SK-N-SH (cell line): ENCODE measurements at regions not wholly inside any gene's neighbourhood (a gene's known extent, or its start where the extent isn't known, plus 50 kb on each side); places are given as distances from the start of the nearest gene placed in this dataset.
"Not testable (repeated sequence)": the region's sequence is repeated elsewhere in the genome, so short reads cannot be mapped to it uniquely, and the experiment has no call there.

Experiments used
- EP300 ChIP-seq, 2 experiments: IDR thresholded peaks; 2 replicates each; pipeline versions ENCODE4 v1.4.0 to v1.6.1; 2012; ENCODE audit warnings: borderline replicate concordance in 1 of 2, low read depth in 1 of 2, low read length in 1 of 2
- POLR2AphosphoS5 ChIP-seq: IDR thresholded peaks from 2 replicates; pipeline ENCODE4 v1.6.1; 2012; ENCODE audit warnings: low read depth, low read length
- YY1 ChIP-seq: IDR thresholded peaks from 2 replicates; pipeline ENCODE4 v1.4.0; 2012; ENCODE audit warnings: low read depth, mild to moderate bottlenecking
- TF ChIP-seq, protein P1 (sequence below): IDR thresholded peaks from 2 replicates; pipeline ENCODE4 v1.4.0; 2012; ENCODE audit warnings: low read depth, borderline replicate concordance
- TF ChIP-seq, protein P2 (sequence below): fragments of 200-600 bp; sonication (generic); IDR thresholded peaks from 2 replicates; pipeline ENCODE4 v1.6.1; 2017; ENCODE audit warnings: antibody characterized with exemption, mild to moderate bottlenecking, moderate library complexity
- TF ChIP-seq, protein P3 (sequence below): IDR thresholded peaks from 2 replicates; pipeline ENCODE4 v1.4.0; 2012; ENCODE audit warnings: low read depth, borderline replicate concordance

DNA sequence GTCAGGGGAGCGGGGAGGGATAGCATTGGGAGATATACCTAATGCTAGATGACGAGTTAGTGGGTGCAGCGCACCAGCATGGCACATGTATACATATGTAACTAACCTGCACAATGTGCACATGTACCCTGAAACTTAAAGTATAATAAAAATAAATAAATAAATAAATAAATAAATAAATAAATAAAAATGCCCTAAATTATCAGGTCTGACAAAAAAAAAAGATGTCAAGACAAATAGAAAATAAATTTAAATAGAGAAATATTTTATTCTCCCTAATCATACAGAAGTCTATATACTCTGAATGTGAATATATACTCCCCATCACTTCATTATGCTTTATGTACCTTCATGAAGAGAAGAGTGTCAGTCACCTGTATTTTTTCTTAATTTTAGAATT, 420.0 kb upstream of the PTCHD4 start:
- TF ChIP-seq, protein P1, sequence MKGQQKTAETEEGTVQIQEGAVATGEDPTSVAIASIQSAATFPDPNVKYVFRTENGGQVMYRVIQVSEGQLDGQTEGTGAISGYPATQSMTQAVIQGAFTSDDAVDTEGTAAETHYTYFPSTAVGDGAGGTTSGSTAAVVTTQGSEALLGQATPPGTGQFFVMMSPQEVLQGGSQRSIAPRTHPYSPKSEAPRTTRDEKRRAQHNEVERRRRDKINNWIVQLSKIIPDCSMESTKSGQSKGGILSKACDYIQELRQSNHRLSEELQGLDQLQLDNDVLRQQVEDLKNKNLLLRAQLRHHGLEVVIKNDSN: not testable (repeated sequence)
- TF ChIP-seq, protein P2, sequence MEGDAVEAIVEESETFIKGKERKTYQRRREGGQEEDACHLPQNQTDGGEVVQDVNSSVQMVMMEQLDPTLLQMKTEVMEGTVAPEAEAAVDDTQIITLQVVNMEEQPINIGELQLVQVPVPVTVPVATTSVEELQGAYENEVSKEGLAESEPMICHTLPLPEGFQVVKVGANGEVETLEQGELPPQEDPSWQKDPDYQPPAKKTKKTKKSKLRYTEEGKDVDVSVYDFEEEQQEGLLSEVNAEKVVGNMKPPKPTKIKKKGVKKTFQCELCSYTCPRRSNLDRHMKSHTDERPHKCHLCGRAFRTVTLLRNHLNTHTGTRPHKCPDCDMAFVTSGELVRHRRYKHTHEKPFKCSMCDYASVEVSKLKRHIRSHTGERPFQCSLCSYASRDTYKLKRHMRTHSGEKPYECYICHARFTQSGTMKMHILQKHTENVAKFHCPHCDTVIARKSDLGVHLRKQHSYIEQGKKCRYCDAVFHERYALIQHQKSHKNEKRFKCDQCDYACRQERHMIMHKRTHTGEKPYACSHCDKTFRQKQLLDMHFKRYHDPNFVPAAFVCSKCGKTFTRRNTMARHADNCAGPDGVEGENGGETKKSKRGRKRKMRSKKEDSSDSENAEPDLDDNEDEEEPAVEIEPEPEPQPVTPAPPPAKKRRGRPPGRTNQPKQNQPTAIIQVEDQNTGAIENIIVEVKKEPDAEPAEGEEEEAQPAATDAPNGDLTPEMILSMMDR: not testable (repeated sequence)
- not testable (repeated sequence) for TF ChIP-seq YY1; POLR2AphosphoS5; EP300 (IDR thresholded peaks at IDR 0.05; ENCODE audit: borderline replicate concordance in 1 of 2, low read depth in 1 of 2, low read length in 1 of 2)
- TF ChIP-seq, protein P3, sequence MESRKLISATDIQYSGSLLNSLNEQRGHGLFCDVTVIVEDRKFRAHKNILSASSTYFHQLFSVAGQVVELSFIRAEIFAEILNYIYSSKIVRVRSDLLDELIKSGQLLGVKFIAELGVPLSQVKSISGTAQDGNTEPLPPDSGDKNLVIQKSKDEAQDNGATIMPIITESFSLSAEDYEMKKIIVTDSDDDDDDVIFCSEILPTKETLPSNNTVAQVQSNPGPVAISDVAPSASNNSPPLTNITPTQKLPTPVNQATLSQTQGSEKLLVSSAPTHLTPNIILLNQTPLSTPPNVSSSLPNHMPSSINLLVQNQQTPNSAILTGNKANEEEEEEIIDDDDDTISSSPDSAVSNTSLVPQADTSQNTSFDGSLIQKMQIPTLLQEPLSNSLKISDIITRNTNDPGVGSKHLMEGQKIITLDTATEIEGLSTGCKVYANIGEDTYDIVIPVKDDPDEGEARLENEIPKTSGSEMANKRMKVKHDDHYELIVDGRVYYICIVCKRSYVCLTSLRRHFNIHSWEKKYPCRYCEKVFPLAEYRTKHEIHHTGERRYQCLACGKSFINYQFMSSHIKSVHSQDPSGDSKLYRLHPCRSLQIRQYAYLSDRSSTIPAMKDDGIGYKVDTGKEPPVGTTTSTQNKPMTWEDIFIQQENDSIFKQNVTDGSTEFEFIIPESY: not testable (repeated sequence)
